H1 (cell line): ENCODE measurements at regions not wholly inside any gene's neighbourhood (a gene's known extent, or its start where the extent isn't known, plus 50 kb on each side); places are given as distances from the start of the nearest gene placed in this dataset.

Experiments
- CTCF ChIA-PET: fragments of 300-600 bp; sonication (Branson Sonifier 250); formaldehyde crosslinking; loops from one replicate; lab custom pipeline; 2021; ENCODE audit not compliant: partially characterized antibody; lab: Charles Lee
- POLR2A ChIA-PET: fragments of 300-600 bp; sonication (Branson Sonifier 250); formaldehyde crosslinking; loops from one replicate; lab custom pipeline; 2021; ENCODE audit warnings: inconsistent platforms; ENCODE audit not compliant: partially characterized antibody; lab: Charles Lee
- DNase-seq, 2 experiments: peaks; one replicate each; pipeline versions ENCODE4 v3.0.0 to v3.0.0-alpha.2; 2010 to 2022; ENCODE audit warnings: low spot score in 2 of 2, low read depth in 1 of 2, mixed read lengths in 1 of 2
- FAIRE-seq: peaks from 2 replicates; lab custom pipeline; 2011; peaks lifted over from hg19 to GRCh38; lab: Jason Lieb, UNC
- H2AFZ ChIP-seq: 2 replicates; pipeline ENCODE4 v1.8.1; 2012; ENCODE audit warnings: low read length, inconsistent platforms
- H2AK5ac ChIP-seq: 2 replicates; pipeline ENCODE4 v1.6.1; 2013; ENCODE audit warnings: low read depth, low read length
- H2BK120ac ChIP-seq: replicated peaks from 2 replicates; pipeline ENCODE3; 2013; ENCODE audit warnings: low read depth, low read length, inconsistent platforms
- H2BK12ac ChIP-seq: 2 replicates; pipeline ENCODE4 v1.6.1; 2013; ENCODE audit warnings: low read depth, low read length
- H2BK15ac ChIP-seq: 2 replicates; pipeline ENCODE4 v1.6.1; 2013; ENCODE audit warnings: low read length
- H2BK20ac ChIP-seq: 2 replicates; pipeline ENCODE4 v1.6.1; 2013; ENCODE audit warnings: low read length
- H2BK5ac ChIP-seq: 2 replicates; pipeline ENCODE4 v1.6.1; 2013; ENCODE audit warnings: low read depth, low read length
- H3K14ac ChIP-seq: 2 replicates; pipeline ENCODE4 v1.6.1; 2013; ENCODE audit warnings: inconsistent platforms; ENCODE audit not compliant: insufficient read length
- H3K18ac ChIP-seq: 2 replicates; pipeline ENCODE4 v1.6.1; 2013; ENCODE audit warnings: low read length; ENCODE audit errors: extremely low read depth
- H3K23ac ChIP-seq: 2 replicates; pipeline ENCODE4 v1.6.1; 2013; ENCODE audit warnings: inconsistent platforms; ENCODE audit not compliant: insufficient read length
- H3K23me2 ChIP-seq: 2 replicates; pipeline ENCODE4 v1.6.1; 2013; ENCODE audit warnings: low read depth, low read length
- H3K27ac ChIP-seq: 2 replicates; pipeline ENCODE4 v1.6.1; 2011; ENCODE audit warnings: low read depth, low read length, inconsistent platforms
- H3K27me3 ChIP-seq, 4 experiments: replicated peaks in 1 of 4; 1 replicate in 1 of 4; 2 replicates in 3 of 4; pipeline versions ENCODE4 v1.6.1 to v1.8.1; 2011 to 2013; ENCODE audit warnings: low read length in 3 of 4, mild to moderate bottlenecking in 3 of 4, inconsistent platforms in 2 of 4, mixed read lengths in 2 of 4, moderate library complexity in 1 of 4; ENCODE audit not compliant: control insufficient read depth in 3 of 4, insufficient read depth in 3 of 4; ENCODE audit errors: extremely low read depth in 1 of 4
- H3K36me3 ChIP-seq, 4 experiments: 2 replicates each; pipeline versions ENCODE4 v1.6.1 to v1.8.1; 2011 to 2013; ENCODE audit warnings: mild to moderate bottlenecking in 4 of 4, low read length in 3 of 4, moderate library complexity in 2 of 4, control low read depth in 1 of 4, inconsistent platforms in 1 of 4; ENCODE audit not compliant: insufficient read depth in 4 of 4, control insufficient read depth in 2 of 4
- H3K4ac ChIP-seq: replicated peaks from 2 replicates; pipeline ENCODE3; 2013; ENCODE audit warnings: low read length, low read depth, mixed read lengths, inconsistent platforms; ENCODE audit not compliant: insufficient read length
- H3K4me1 ChIP-seq, 4 experiments: replicated peaks in 1 of 4; 1 replicate in 1 of 4; 2 replicates in 3 of 4; pipeline versions ENCODE4 v1.6.1 to v1.8.1; 2011 to 2013; ENCODE audit warnings: low read length in 3 of 4, inconsistent platforms in 2 of 4, mixed read lengths in 1 of 4; ENCODE audit not compliant: insufficient read depth in 4 of 4, control insufficient read depth in 3 of 4
- H3K4me2 ChIP-seq, 2 experiments: 2 replicates each; pipeline versions ENCODE4 v1.6.1 to v1.8.1; 2011 to 2013; ENCODE audit warnings: low read depth in 2 of 2, low read length in 2 of 2, control low read depth in 1 of 2, inconsistent platforms in 1 of 2, mild to moderate bottlenecking in 1 of 2; ENCODE audit not compliant: insufficient read depth in 1 of 2
- H3K4me3 ChIP-seq, 4 experiments: fragments of 200-600, 300-600 bp in 1 of 4; sonication (generic), shearing (Covaris generic), sonication (Bioruptor Twin) in 1 of 4; 2 replicates each; pipeline versions ENCODE4 v1.5.1 to v1.8.1; 2011 to 2016; ENCODE audit warnings: low read length in 4 of 4, low read depth in 3 of 4, control low read depth in 2 of 4, inconsistent platforms in 2 of 4, mild to moderate bottlenecking in 2 of 4, mixed read lengths in 1 of 4, moderate library complexity in 1 of 4; ENCODE audit not compliant: insufficient read depth in 2 of 4; ENCODE audit errors: extremely low read depth in 1 of 4
- H3K56ac ChIP-seq: replicated peaks from 2 replicates; pipeline ENCODE3; 2013; ENCODE audit warnings: low read depth, mild to moderate bottlenecking, mixed read lengths, low read length, inconsistent platforms; ENCODE audit not compliant: insufficient read length
- H3K79me1 ChIP-seq: 2 replicates; pipeline ENCODE4 v1.6.1; 2013; ENCODE audit warnings: low read depth, low read length, control low read depth
- H3K79me2 ChIP-seq, 2 experiments: 2 replicates each; pipeline versions ENCODE4 v1.6.1 to v1.8.1; 2012 to 2013; ENCODE audit warnings: low read length in 2 of 2, mild to moderate bottlenecking in 2 of 2, inconsistent platforms in 1 of 2; ENCODE audit not compliant: insufficient read depth in 2 of 2, control insufficient read depth in 1 of 2
- H3K9ac ChIP-seq, 4 experiments: replicated peaks in 1 of 4; 1 replicate in 1 of 4; 2 replicates in 3 of 4; pipeline versions ENCODE4 v1.6.1 to v1.8.1; 2011 to 2013; ENCODE audit warnings: low read depth in 3 of 4, low read length in 3 of 4, control low read depth in 2 of 4, mild to moderate bottlenecking in 2 of 4, moderate library complexity in 2 of 4, inconsistent platforms in 1 of 4; ENCODE audit errors: extremely low read depth in 1 of 4
- H3K9me3 ChIP-seq, 2 experiments: 2 replicates each; pipeline versions ENCODE4 v1.6.1 to v1.8.1; 2012 to 2013; ENCODE audit warnings: mild to moderate bottlenecking in 2 of 2, moderate library complexity in 2 of 2, control low read depth in 1 of 2, inconsistent platforms in 1 of 2, low read depth in 1 of 2, low read length in 1 of 2, mixed read lengths in 1 of 2; ENCODE audit not compliant: insufficient read depth in 2 of 2
- H4K20me1 ChIP-seq, 2 experiments: replicated peaks in 1 of 2; 2 replicates each; pipeline versions ENCODE3 to v1.8.1; 2011 to 2013; ENCODE audit warnings: inconsistent platforms in 2 of 2, low read length in 2 of 2, mild to moderate bottlenecking in 1 of 2; ENCODE audit not compliant: insufficient read depth in 2 of 2, control insufficient read depth in 1 of 2
- H4K5ac ChIP-seq: 2 replicates; pipeline ENCODE4 v1.6.1; 2013; ENCODE audit warnings: low read length, low read depth, mixed read lengths, inconsistent platforms; ENCODE audit not compliant: insufficient read length
- H4K8ac ChIP-seq: 2 replicates; pipeline ENCODE4 v1.8.0; 2013; ENCODE audit warnings: mild to moderate bottlenecking, moderate library complexity, low read length, inconsistent platforms; ENCODE audit not compliant: insufficient read depth; ENCODE audit errors: extremely low read depth
- H4K91ac ChIP-seq: replicated peaks from 2 replicates; pipeline ENCODE3; 2013; ENCODE audit warnings: low read length, mixed read lengths, inconsistent platforms; ENCODE audit not compliant: insufficient read length
- CBX5 ChIP-seq: fragments of 300-800, 300-1000 bp; sonication (generic); IDR thresholded peaks from 2 replicates; pipeline ENCODE4 v1.7.1; 2016; ENCODE audit warnings: antibody characterized with exemption, low read length, low read depth
- EZH2 ChIP-seq: fragments of 200-600 bp; sonication (generic); IDR thresholded peaks from 2 replicates; pipeline ENCODE4 v1.7.1; 2012; ENCODE audit warnings: low read depth, mild to moderate bottlenecking, moderate library complexity, low read length, inconsistent platforms; ENCODE audit not compliant: severe bottlenecking
- HDAC6 ChIP-seq: IDR thresholded peaks from one replicate; pipeline ENCODE4 v1.7.1; 2012; ENCODE audit warnings: low read depth, mild to moderate bottlenecking, inconsistent platforms, low read length, moderate library complexity
- KDM1A ChIP-seq: fragments of 200-600, 300-600 bp; sonication (generic); IDR thresholded peaks from 2 replicates; pipeline ENCODE4 v1.7.1; 2016; ENCODE audit warnings: mild to moderate bottlenecking, low read length, borderline replicate concordance
- SIX5 ChIP-seq: IDR thresholded peaks from 2 replicates; pipeline ENCODE4 v1.6.1; 2011; ENCODE audit warnings: mild to moderate bottlenecking, low read depth, low read length
- WGBS, 2 experiments: shearing (Covaris generic) in 1 of 2; methylation state at CpG; one replicate each; pipeline versions ENCODE4 v1.1.6 to v1.1.7; 2013 to 2015; ENCODE audit warnings: low lambda C conversion rate in 2 of 2, mixed read lengths in 2 of 2, inconsistent platforms in 1 of 2, low coverage in 1 of 2, missing lambda C conversion rate in 1 of 2; ENCODE audit not compliant: insufficient replicate concordance in 2 of 2, insufficient coverage in 1 of 2, insufficient read length in 1 of 2; ENCODE audit errors: extremely low coverage in 1 of 2, missing lambda C conversion rate in 1 of 2; 5-methylcytosine and 5-hydroxymethylcytosine counted together

- Histone ChIP-seq H2BK20ac (no peak overlapping the region), H3K18ac (no peak overlapping the region), H2BK12ac (no peak overlapping the region), H3K56ac (no peak overlapping the region), H3K4ac (no peak overlapping the region), H3K79me2 (no peaks in the 10 kb centered on the region), H4K8ac (no peak overlapping the region), H3K9ac (no peak overlapping the region), H2AFZ (no peak overlapping the region), H2BK120ac (no peak overlapping the region), H3K36me3 (no peaks in the 10 kb centered on the region), H3K27ac (no peak overlapping the region), H3K4me3 (no peak overlapping the region), H2BK15ac (no peak overlapping the region), H2AK5ac (no peak overlapping the region), H3K4me2 (no peak overlapping the region), H4K20me1 (no peaks in the 10 kb centered on the region), H3K9me3 (peaks cover 0 to 3% of the 10 kb centered on the region in 2 experiments; a peak in 1 of 4 replicates), H3K79me1 (no peaks in the 10 kb centered on the region), H4K5ac (no peak overlapping the region), H2BK5ac (no peak overlapping the region), H3K4me1 (no peaks in the 10 kb centered on the region; a peak in 1 of 7 replicates), H3K14ac (no peak overlapping the region), H3K23ac (no peak overlapping the region), H3K27me3 (no peaks in the 10 kb centered on the region), H3K23me2 (no peaks in the 10 kb centered on the region; the same call in 1 of the 2 replicates), H4K91ac (no peak overlapping the region)
- DNase-seq (no peak), FAIRE-seq (no peak)
- CTCF ChIA-PET, result interaction anchor here (1.3 to 1.5 kb wide), 4 partner anchors 14 to 316 kb away, joined by 3 to 4 read pairs (median 4); no protein-coding TSS in a partner anchor
- no peak for TF ChIP-seq KDM1A
- TF ChIP-seq HDAC6, result no peak
- TF ChIP-seq CBX5, result no peak
- TF ChIP-seq EZH2, result no peak
- no peak for TF ChIP-seq SIX5
- 87% methylated on average over 10 of the region's 10 CpGs; no CpG with 5 or more reads in 1 of the 2 experiments for WGBS, 2 experiments
- POLR2A ChIA-PET, result interaction anchor here (1.0 kb wide), 1 partner anchor 18 kb away, joined by 3 read pairs; no protein-coding TSS in a partner anchor
These were observed 102.4 kb downstream of the CCT6B start for GRCh38 chr17:34858591-34859565.
